CD14-positive monocyte (primary cell): ENCODE measurements at regions not wholly inside any gene's neighbourhood (a gene's known extent, or its start where the extent isn't known, plus 50 kb on each side); places are given as distances from the start of the nearest gene placed in this dataset.

Experiments
- DNase-seq, 3 donors: peaks; one replicate each; pipeline ENCODE4 v3.0.0-alpha.2; 2011 to 2022
- H2AFZ ChIP-seq: 2 replicates; pipeline ENCODE4 v1.6.0; 2012; ENCODE audit warnings: mild to moderate bottlenecking, low read depth, low read length, inconsistent platforms; ENCODE audit not compliant: insufficient read depth, poor library complexity, severe bottlenecking
- H3K27ac ChIP-seq, 2 donors: 1 replicate in 1 of 2; 2 replicates in 1 of 2; pipeline ENCODE4 v1.5.1; 2012 to 2013; ENCODE audit warnings: low read length in 2 of 2, control low read depth in 1 of 2, inconsistent platforms in 1 of 2, low read depth in 1 of 2, mild to moderate bottlenecking in 1 of 2
- H3K27me3 ChIP-seq, 2 donors: one replicate each; pipeline versions ENCODE4 v1.6.0 to v1.6.1; 2011 to 2013; ENCODE audit warnings: low read length in 2 of 2; ENCODE audit not compliant: control insufficient read depth in 2 of 2, insufficient read depth in 2 of 2
- H3K36me3 ChIP-seq, 2 donors: replicated peaks in 1 of 2; 1 replicate in 1 of 2; 2 replicates in 1 of 2; pipeline versions ENCODE4 v1.5.1 to v1.6.1; 2012 to 2013; ENCODE audit warnings: low read length in 2 of 2, control low read depth in 1 of 2, inconsistent platforms in 1 of 2, mild to moderate bottlenecking in 1 of 2; ENCODE audit not compliant: insufficient read depth in 2 of 2, control insufficient read depth in 1 of 2
- H3K4me1 ChIP-seq, 2 donors: 1 replicate in 1 of 2; 2 replicates in 1 of 2; pipeline versions ENCODE4 v1.5.1 to v1.6.1; 2012 to 2013; ENCODE audit warnings: low read length in 2 of 2, control low read depth in 1 of 2, inconsistent platforms in 1 of 2, mild to moderate bottlenecking in 1 of 2, moderate library complexity in 1 of 2; ENCODE audit not compliant: insufficient read depth in 2 of 2, control insufficient read depth in 1 of 2
- H3K4me2 ChIP-seq: replicated peaks from 2 replicates; pipeline ENCODE3; 2012; ENCODE audit warnings: low read length, moderate library complexity, mild to moderate bottlenecking; ENCODE audit not compliant: poor library complexity, severe bottlenecking; ENCODE audit errors: extremely low read depth
- H3K4me3 ChIP-seq, 3 experiments: fragments of 200-600 bp in 1 of 3; sonication (generic) in 1 of 3; replicated peaks in 1 of 3; 1 replicate in 2 of 3; 2 replicates in 1 of 3; pipeline ENCODE4 v1.5.1; 2011 to 2013; ENCODE audit warnings: low read length in 3 of 3, mild to moderate bottlenecking in 3 of 3, control low read depth in 2 of 3, low read depth in 2 of 3, inconsistent platforms in 1 of 3, moderate library complexity in 1 of 3
- H3K79me2 ChIP-seq: 2 replicates; pipeline ENCODE4 v1.6.0; 2012; ENCODE audit warnings: mild to moderate bottlenecking, control low read depth, inconsistent platforms, low read length, moderate library complexity; ENCODE audit not compliant: insufficient read depth
- H3K9ac ChIP-seq: 2 replicates; pipeline ENCODE4 v1.6.0; 2017; ENCODE audit warnings: low read length, mild to moderate bottlenecking; ENCODE audit not compliant: insufficient read depth, poor library complexity, severe bottlenecking
- H3K9me3 ChIP-seq, 2 donors: replicated peaks in 1 of 2; 1 replicate in 1 of 2; 2 replicates in 1 of 2; pipeline versions ENCODE4 v1.5.1 to v1.6.1; 2012 to 2013; ENCODE audit warnings: low read length in 2 of 2, control low read depth in 1 of 2; ENCODE audit not compliant: control insufficient read depth in 1 of 2, insufficient read depth in 1 of 2
- H4K20me1 ChIP-seq: 2 replicates; pipeline ENCODE4 v1.6.0; 2012; ENCODE audit warnings: mild to moderate bottlenecking, low read length, control low read depth, moderate library complexity; ENCODE audit not compliant: insufficient read depth
- H3K27ac Mint-ChIP-seq, 7 donors: one replicate each; pipeline ENCODE4 v1.8.0; 2020; ENCODE audit warnings: mild to moderate bottlenecking in 7 of 7, mixed read lengths in 7 of 7, moderate library complexity in 6 of 7, inconsistent platforms in 2 of 7
- H3K27me3 Mint-ChIP-seq, 3 donors: one replicate each; pipeline ENCODE4 v1.8.0; 2021 to 2022; ENCODE audit warnings: low read depth in 3 of 3, mild to moderate bottlenecking in 3 of 3, mixed read lengths in 3 of 3, moderate library complexity in 3 of 3, inconsistent platforms in 1 of 3
- H3K36me3 Mint-ChIP-seq, 2 donors: one replicate each; pipeline ENCODE4 v1.8.0; 2020; ENCODE audit warnings: mixed read lengths in 2 of 2, inconsistent platforms in 1 of 2, mild to moderate bottlenecking in 1 of 2
- H3K4me1 Mint-ChIP-seq: one replicate; pipeline ENCODE4 v1.8.0; 2020; ENCODE audit warnings: mild to moderate bottlenecking, mixed read lengths
- H3K4me3 Mint-ChIP-seq, 2 donors: one replicate each; pipeline ENCODE4 v1.8.0; 2020; ENCODE audit warnings: mild to moderate bottlenecking in 2 of 2, mixed read lengths in 2 of 2, moderate library complexity in 1 of 2
- H3K9me3 Mint-ChIP-seq, 7 donors: one replicate each; pipeline ENCODE4 v1.8.0; 2020 to 2022; ENCODE audit warnings: mixed read lengths in 7 of 7, mild to moderate bottlenecking in 6 of 7, moderate library complexity in 6 of 7, inconsistent platforms in 2 of 7
- CTCF ChIP-seq: fragments of 200-600 bp; IDR thresholded peaks from one replicate; pipeline ENCODE4 v1.8.0; 2022; ENCODE audit warnings: antibody characterized with exemption, mild to moderate bottlenecking
- WGBS: methylation state at CpG from one replicate; pipeline ENCODE4 v1.1.5; 2013; ENCODE audit warnings: missing lambda C conversion rate; ENCODE audit not compliant: insufficient coverage; 5-methylcytosine and 5-hydroxymethylcytosine counted together
- intact Hi-C, 2 donors: fragments of 100-400 bp; cut with micrococcal nuclease; formaldehyde crosslinking; loops; one replicate each; pipeline versions ENCODE4 v1.15.0 to v1.15.1; 2023

- H3K36me3 ChIP-seq, result no peaks in the 10 kb centered on the region
- no peak for TF ChIP-seq CTCF
- WGBS, result 97% methylated on average over 6 of the region's 9 CpGs
- no peak overlapping the region for H3K4me3 ChIP-seq
- no peaks in the 10 kb centered on the region for H4K20me1 ChIP-seq
- H3K27me3 ChIP-seq, result no peaks in the 10 kb centered on the region
- no peaks in the 10 kb centered on the region for H3K4me1 ChIP-seq
- intact Hi-C loops, result no loop called here
- no peak overlapping the region for H3K27ac ChIP-seq
- H3K4me1 Mint-ChIP-seq, result peaks cover 4% of the 10 kb centered on the region
- no peak overlapping the region for H3K4me3 Mint-ChIP-seq
- no peak overlapping the region for H3K4me2 ChIP-seq
- peaks cover 0 to 3% (median 0%) of the 10 kb centered on the region in 7 donors for H3K9me3 Mint-ChIP-seq
- peaks cover 2 to 8% (median 6%) of the 10 kb centered on the region in 3 donors for H3K27me3 Mint-ChIP-seq
- no peak for DNase-seq
- H3K9me3 ChIP-seq, result no peaks in the 10 kb centered on the region
- no peak overlapping the region for H3K27ac Mint-ChIP-seq
- H3K36me3 Mint-ChIP-seq, result no peaks in the 10 kb centered on the region
- no peaks in the 10 kb centered on the region for H3K79me2 ChIP-seq
- H2AFZ ChIP-seq, result no peak overlapping the region
- no peak overlapping the region for H3K9ac ChIP-seq
Measured at GRCh38 chr12:124077701-124078100, 104.7 kb downstream of the ZNF664 start.

GRCh38 chr12:124078800-124079199 lies 105.8 kb downstream of the ZNF664 start:
- Mint-ChIP-seq H3K36me3 (no peaks in the 10 kb centered on the region), H3K4me1 (no peaks in the 10 kb centered on the region), H3K9me3 (peaks cover 0 to 3% (median 0%) of the 10 kb centered on the region in 7 donors), H3K4me3 (no peak overlapping the region), H3K27me3 (peaks cover 2 to 5% (median 4%) of the 10 kb centered on the region in 3 donors), H3K27ac (no peak overlapping the region)
- Histone ChIP-seq H3K4me1 (no peaks in the 10 kb centered on the region), H3K36me3 (no peaks in the 10 kb centered on the region), H3K27me3 (no peaks in the 10 kb centered on the region), H3K9ac (no peak overlapping the region), H3K4me2 (no peak overlapping the region), H3K9me3 (no peaks in the 10 kb centered on the region), H4K20me1 (no peaks in the 10 kb centered on the region), H3K27ac (no peak overlapping the region), H2AFZ (no peak overlapping the region), H3K79me2 (no peaks in the 10 kb centered on the region), H3K4me3 (no peak overlapping the region)
- 93% methylated on average over 4 of the region's 4 CpGs for WGBS
- DNase-seq, result no peak
- TF ChIP-seq CTCF, result no peak
- intact Hi-C loops, result no loop called here
